HepG2 (cell line): ENCODE measurements at regions not wholly inside any gene's neighbourhood (a gene's known extent, or its start where the extent isn't known, plus 50 kb on each side); places are given as distances from the start of the nearest gene placed in this dataset.

ENCODE experiments used
- ATAC-seq: fragments of 200-7000 bp; cut with Tn5 transposase; 3 replicates; pipeline ENCODE4 v1.9.1; 2020; ENCODE audit warnings: mild to moderate bottlenecking, moderate library complexity
- BruUV-seq: library from RNA; stranded (reverse); fragments of 400-500 nt; replicated peaks from 2 replicates; lab custom pipeline; 2021; lab: Mats Ljungman, UMichigan
- CTCF ChIA-PET: fragments of 300-600 bp; formaldehyde crosslinking; extraction: SDS; loops from one replicate; lab custom pipeline; 2021; ENCODE audit warnings: low total read pairs, inconsistent platforms, low intra/inter-chr PET ratio; lab: Yijun Ruan, JAX
- POLR2A ChIA-PET: fragments of 350-600 bp; sonication (Branson Sonifier 250); formaldehyde crosslinking; loops from one replicate; lab custom pipeline; 2020; ENCODE audit warnings: antibody characterized with exemption, inconsistent platforms; lab: Yijun Ruan, JAX
- DNase-seq: peaks from one replicate; pipeline ENCODE4 v3.0.0-alpha.2; 2015; ENCODE audit warnings: low spot score
- FAIRE-seq: peaks from 3 replicates; lab custom pipeline; 2011; peaks lifted over from hg19 to GRCh38; lab: Jason Lieb, UNC
- H2AFZ ChIP-seq: one replicate; pipeline ENCODE4 v1.6.1; 2011; ENCODE audit warnings: low read length, inconsistent platforms
- H3K27ac ChIP-seq: fragments of 300-600 bp; 3 replicates; pipeline ENCODE4 v1.8.0; 2011; ENCODE audit warnings: mixed run types, mild to moderate bottlenecking, mixed read lengths, low read length, inconsistent platforms; ENCODE audit not compliant: insufficient read depth; ENCODE audit errors: extremely low read length
- H3K27me3 ChIP-seq, 2 experiments: fragments of 200-600 bp in 1 of 2; 2 replicates in 1 of 2; 3 replicates in 1 of 2; pipeline versions ENCODE4 v1.6.0 to v1.8.0; 2011; ENCODE audit warnings: low read length in 2 of 2, mild to moderate bottlenecking in 2 of 2, moderate library complexity in 2 of 2, inconsistent platforms in 1 of 2; ENCODE audit not compliant: insufficient read depth in 2 of 2, control insufficient read depth in 1 of 2
- H3K36me3 ChIP-seq, 2 experiments: fragments of 200-600 bp in 1 of 2; replicated peaks in 1 of 2; 2 replicates in 1 of 2; 3 replicates in 1 of 2; pipeline versions ENCODE4 v1.5.1 to v1.8.0; 2011; ENCODE audit warnings: low read length in 2 of 2, inconsistent platforms in 1 of 2; ENCODE audit not compliant: insufficient read depth in 2 of 2, control insufficient read depth in 1 of 2
- H3K4me1 ChIP-seq: 2 replicates; pipeline ENCODE4 v1.5.1; 2012; ENCODE audit warnings: low read length, inconsistent platforms; ENCODE audit not compliant: insufficient read depth
- H3K4me2 ChIP-seq: 2 replicates; pipeline ENCODE4 v1.6.0; 2011; ENCODE audit warnings: low read depth, low read length, inconsistent platforms
- H3K4me3 ChIP-seq, 3 experiments: fragments of 200-600 bp in 1 of 3; sonication (generic), shearing (Covaris generic) in 1 of 3; replicated peaks in 1 of 3; 2 replicates each; pipeline ENCODE4 v1.5.1; 2011 to 2016; ENCODE audit warnings: low read length in 3 of 3, inconsistent platforms in 2 of 3, low read depth in 2 of 3, mild to moderate bottlenecking in 2 of 3, control low read depth in 1 of 3, mixed read lengths in 1 of 3; ENCODE audit not compliant: insufficient read depth in 1 of 3
- H3K79me2 ChIP-seq: one replicate; pipeline ENCODE4 v1.6.1; 2011; ENCODE audit warnings: low read length, inconsistent platforms; ENCODE audit not compliant: insufficient read depth
- H3K9ac ChIP-seq: 2 replicates; pipeline ENCODE4 v1.6.0; 2011; ENCODE audit warnings: mild to moderate bottlenecking, low read depth, low read length, inconsistent platforms; ENCODE audit not compliant: insufficient read depth
- H3K9me3 ChIP-seq: 2 replicates; pipeline ENCODE4 v1.5.1; 2012; ENCODE audit warnings: mild to moderate bottlenecking, low read length
- H4K20me1 ChIP-seq: 2 replicates; pipeline ENCODE4 v1.6.0; 2011; ENCODE audit warnings: inconsistent platforms, mild to moderate bottlenecking, low read length, moderate library complexity; ENCODE audit not compliant: insufficient read depth
- JDP2 ChIP-seq: sonication (generic); formaldehyde crosslinking; IDR thresholded peaks from 2 replicates; pipeline ENCODE4 v1.8.1; 2022; ENCODE audit warnings: missing genetic modification reagents, borderline replicate concordance
- MAFF ChIP-seq: IDR thresholded peaks from 2 replicates; pipeline ENCODE4 v1.6.1; 2011; ENCODE audit warnings: low read depth, low read length, improper control_type of control experiment
- REPIN1 ChIP-seq: sonication (generic); formaldehyde crosslinking; IDR thresholded peaks from 2 replicates; pipeline ENCODE4 v1.8.0; 2022; ENCODE audit warnings: missing genetic modification reagents, low read depth, mild to moderate bottlenecking, borderline replicate concordance
- SIN3B ChIP-seq: fragments of 150-350 bp; IDR thresholded peaks from 2 replicates; pipeline ENCODE4 v1.6.1; 2014; ENCODE audit warnings: low read length
- SNRNP70 ChIP-seq: fragments of 200-400 bp; formaldehyde crosslinking; IDR thresholded peaks from 2 replicates; pipeline ENCODE4 v1.6.1; 2017; ENCODE audit warnings: mild to moderate bottlenecking, low read depth, low read length, moderate library complexity
- ZNF577 ChIP-seq: sonication (generic); formaldehyde crosslinking; IDR thresholded peaks from 2 replicates; pipeline ENCODE4 v1.4.0; 2020; ENCODE audit warnings: mild to moderate bottlenecking, low read depth, missing genetic modification reagents, borderline replicate concordance
- ZNF589 ChIP-seq: sonication (generic); formaldehyde crosslinking; conservative IDR thresholded peaks from 2 replicates; pipeline ENCODE4 v1.8.0; 2022; ENCODE audit warnings: mild to moderate bottlenecking, moderate library complexity, missing genetic modification reagents
- ZNF709 ChIP-seq: sonication (generic); formaldehyde crosslinking; IDR thresholded peaks from 2 replicates; pipeline ENCODE4 v1.5.0; 2020; ENCODE audit warnings: mild to moderate bottlenecking, missing genetic modification reagents
- ZNF784 ChIP-seq: sonication (generic); formaldehyde crosslinking; IDR thresholded peaks from 2 replicates; pipeline ENCODE4 v1.5.1; 2020; ENCODE audit warnings: missing genetic modification reagents, mild to moderate bottlenecking, borderline replicate concordance
- WGBS: methylation state at CpG from one replicate; pipeline ENCODE4 v1.1.6; 2017; ENCODE audit warnings: low lambda C conversion rate; 5-methylcytosine and 5-hydroxymethylcytosine counted together
- in situ Hi-C: cut with HindIII; loops from 2 replicates; pipeline ENCODE4 v1.10.0; 2017; ENCODE audit warnings: low pct_unique_long_range_greater_than_20kb; ENCODE audit not compliant: extremely low pct_ligation_motif_present
- intact Hi-C: fragments of 100-400 bp; cut with micrococcal nuclease; formaldehyde crosslinking; loops from one replicate; pipeline ENCODE4 v1.10.0; 2022; ENCODE audit not compliant: unreplicated experiment
- TF ChIP-seq, protein P1 (sequence below), 2 experiments: sonication (generic) in 1 of 2; formaldehyde crosslinking in 1 of 2; IDR thresholded peaks; 2 replicates each; pipeline versions ENCODE4 v1.6.1 to v1.9.0; 2014 to 2022; ENCODE audit warnings: antibody characterized with exemption in 1 of 2, borderline replicate concordance in 1 of 2, inconsistent platforms in 1 of 2, low read depth in 1 of 2, missing genetic modification reagents in 1 of 2

GRCh38 chr2:154527962-154528361, 170.5 kb upstream of the KCNJ3 start (continued):
- no peak for TF ChIP-seq ZNF784

DNA sequence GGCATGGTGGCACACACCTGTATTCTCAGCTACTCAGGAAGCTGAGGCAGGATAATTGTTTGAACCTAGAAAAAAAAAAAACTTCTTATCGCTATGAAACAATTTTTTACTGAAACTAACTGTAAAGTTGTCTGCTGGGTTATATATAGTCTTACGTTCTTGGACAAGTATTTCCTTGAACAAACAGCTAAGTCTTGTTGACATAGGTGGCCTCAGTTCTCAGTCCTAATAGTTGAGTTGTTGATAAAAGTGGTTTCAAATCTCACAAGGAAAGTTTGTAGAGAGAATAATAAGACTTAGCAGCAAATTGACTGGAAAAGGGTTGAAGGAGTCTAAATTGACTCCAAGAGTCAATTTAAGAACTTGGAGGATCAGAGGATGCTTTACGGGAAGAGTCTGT, 166.5 kb upstream of the KCNJ3 start:
- Histone ChIP-seq H3K27me3 (no peaks in the 10 kb centered on the region), H3K9ac (no peak overlapping the region), H3K9me3 (no peaks in the 10 kb centered on the region), H3K4me1 (no peaks in the 10 kb centered on the region), H3K27ac (no peak overlapping the region), H3K4me3 (no peak overlapping the region), H2AFZ (no peak overlapping the region), H3K79me2 (no peaks in the 10 kb centered on the region), H3K36me3 (no peaks in the 10 kb centered on the region), H4K20me1 (no peaks in the 10 kb centered on the region), H3K4me2 (no peak overlapping the region)
- in situ Hi-C loops: no loop called here
- ATAC-seq: no peak
- no peak for DNase-seq
- ChIA-PET CTCF (no interaction called here), POLR2A (no interaction called here)
- no peak for FAIRE-seq
- no TSS peak for BruUV-seq
- WGBS: 58% methylated on average over 3 of the region's 3 CpGs
- no peak for TF ChIP-seq ZNF577
- no peak for TF ChIP-seq JDP2 (CRISPR knock-in tag)
- TF ChIP-seq SIN3B: no peak
- TF ChIP-seq SNRNP70: no peak
- no peak for TF ChIP-seq MAFF
- TF ChIP-seq ZNF589 (CRISPR knock-in tag): no peak
- no peak for TF ChIP-seq REPIN1 (CRISPR knock-in tag)
- TF ChIP-seq, protein P1, sequence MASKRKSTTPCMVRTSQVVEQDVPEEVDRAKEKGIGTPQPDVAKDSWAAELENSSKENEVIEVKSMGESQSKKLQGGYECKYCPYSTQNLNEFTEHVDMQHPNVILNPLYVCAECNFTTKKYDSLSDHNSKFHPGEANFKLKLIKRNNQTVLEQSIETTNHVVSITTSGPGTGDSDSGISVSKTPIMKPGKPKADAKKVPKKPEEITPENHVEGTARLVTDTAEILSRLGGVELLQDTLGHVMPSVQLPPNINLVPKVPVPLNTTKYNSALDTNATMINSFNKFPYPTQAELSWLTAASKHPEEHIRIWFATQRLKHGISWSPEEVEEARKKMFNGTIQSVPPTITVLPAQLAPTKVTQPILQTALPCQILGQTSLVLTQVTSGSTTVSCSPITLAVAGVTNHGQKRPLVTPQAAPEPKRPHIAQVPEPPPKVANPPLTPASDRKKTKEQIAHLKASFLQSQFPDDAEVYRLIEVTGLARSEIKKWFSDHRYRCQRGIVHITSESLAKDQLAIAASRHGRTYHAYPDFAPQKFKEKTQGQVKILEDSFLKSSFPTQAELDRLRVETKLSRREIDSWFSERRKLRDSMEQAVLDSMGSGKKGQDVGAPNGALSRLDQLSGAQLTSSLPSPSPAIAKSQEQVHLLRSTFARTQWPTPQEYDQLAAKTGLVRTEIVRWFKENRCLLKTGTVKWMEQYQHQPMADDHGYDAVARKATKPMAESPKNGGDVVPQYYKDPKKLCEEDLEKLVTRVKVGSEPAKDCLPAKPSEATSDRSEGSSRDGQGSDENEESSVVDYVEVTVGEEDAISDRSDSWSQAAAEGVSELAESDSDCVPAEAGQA (IDR thresholded peaks at IDR 0.05; ENCODE audit: low read depth): no peak
- TF ChIP-seq, protein P1 (CRISPR knock-in tag; IDR thresholded peaks at IDR 0.05; ENCODE audit: borderline replicate concordance): no peak
- TF ChIP-seq ZNF709 (CRISPR knock-in tag): no peak
- intact Hi-C loops: no loop called here
